Tongue (tissue), 1 donor: ENCODE measurements at regions not wholly inside any gene's neighbourhood (a gene's known extent, or its start where the extent isn't known, plus 50 kb on each side); places are given as distances from the start of the nearest gene placed in this dataset.

Experiments
- DNase-seq: peaks from one replicate; pipeline ENCODE4 v3.0.0-alpha.2; 2015

GRCh38 chr17:33352526-33352925 lies 59.4 kb upstream of the ASIC2 start:
- no peak for DNase-seq

- DNase-seq, result no peak
Observed at GRCh38 chr17:33356266-33356665, 63.2 kb upstream of the ASIC2 start.

- no peak for DNase-seq
Observed at GRCh38 chr17:33363475-33363874, 70.4 kb upstream of the ASIC2 start.

- no peak for DNase-seq
Observed at GRCh38 chr17:33366960-33367359, 73.9 kb upstream of the ASIC2 start.

GRCh38 chr17:33369149-33369548 lies 76.1 kb upstream of the ASIC2 start:
- no peak for DNase-seq

GRCh38 chr17:33369876-33370275 lies 76.8 kb upstream of the ASIC2 start:
- DNase-seq, result no peak

- no peak for DNase-seq
Observed at GRCh38 chr17:33370401-33370800, 77.3 kb upstream of the ASIC2 start.

- no peak for DNase-seq
Observed at GRCh38 chr17:33371377-33371776, 78.3 kb upstream of the ASIC2 start.

GRCh38 chr17:33373273-33373672 lies 80.2 kb upstream of the ASIC2 start:
- no peak for DNase-seq

- no peak for DNase-seq
Observed at GRCh38 chr17:33375103-33375502, 82.0 kb upstream of the ASIC2 start.

GRCh38 chr17:33375783-33376182 lies 82.7 kb upstream of the ASIC2 start:
- DNase-seq, result no peak

- peak; percentile 28 for DNase-seq
Observed at GRCh38 chr17:33377837-33378595, 84.9 kb upstream of the ASIC2 start.

GRCh38 chr17:33381201-33381600 lies 88.1 kb upstream of the ASIC2 start:
- peak; percentile 47 for DNase-seq

- DNase-seq, result no peak
Observed at GRCh38 chr17:33383488-33384023, 90.5 kb upstream of the ASIC2 start.

GRCh38 chr17:33385133-33385532 lies 92.0 kb upstream of the ASIC2 start:
- DNase-seq, result peak; percentile 17

GRCh38 chr17:33385713-33386112 lies 92.6 kb upstream of the ASIC2 start:
- no peak for DNase-seq

GRCh38 chr17:33387406-33387805 lies 94.3 kb upstream of the ASIC2 start:
- DNase-seq, result no peak

GRCh38 chr17:33389504-33390135 lies 96.5 kb upstream of the ASIC2 start:
- DNase-seq, result no peak

GRCh38 chr17:33390479-33391176 lies 97.5 kb upstream of the ASIC2 start:
- DNase-seq, result no peak

GRCh38 chr17:33396818-33397217 lies 103.7 kb upstream of the ASIC2 start:
- no peak for DNase-seq

- no peak for DNase-seq
Observed at GRCh38 chr17:33398386-33398785, 105.3 kb upstream of the ASIC2 start.

GRCh38 chr17:33401249-33401648 lies 108.2 kb upstream of the ASIC2 start:
- no peak for DNase-seq

- DNase-seq, result no peak
Observed at GRCh38 chr17:33403194-33403593, 110.1 kb upstream of the ASIC2 start.
